ENCODE measurements at regions not wholly inside any gene's neighbourhood (a gene's known extent, or its start where the extent isn't known, plus 50 kb on each side); places are given as distances from the start of the nearest gene placed in this dataset.

DNA sequence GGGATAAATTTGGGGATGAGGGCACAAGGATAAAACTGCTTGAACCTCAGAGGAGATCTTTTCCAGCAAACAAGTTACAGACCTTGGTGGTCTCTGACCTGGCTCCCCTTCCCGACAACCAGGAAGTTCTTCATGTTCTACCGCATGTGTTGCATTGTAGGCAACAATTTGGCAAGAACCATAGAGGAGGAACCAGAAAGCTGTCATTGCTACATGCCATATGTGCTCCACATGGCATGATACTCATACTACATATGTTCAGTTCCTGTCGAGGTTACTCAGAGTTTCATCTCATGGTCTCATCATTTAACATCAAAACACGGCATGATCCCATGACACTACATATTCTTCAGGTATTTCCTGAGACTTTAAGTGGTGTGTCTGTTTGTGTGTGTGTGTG lies 235.9 kb downstream of the OR13H1 start:
- no peak for TF ChIP-seq CTCF (IDR thresholded peaks at IDR 0.05)
- no peak for TF ChIP-seq POLR2A (IDR thresholded peaks at IDR 0.05)
